ENCODE measurements at regions not wholly inside any gene's neighbourhood (a gene's known extent, or its start where the extent isn't known, plus 50 kb on each side); places are given as distances from the start of the nearest gene placed in this dataset.
"Not testable (repeated sequence)": the region's sequence is repeated elsewhere in the genome, so short reads cannot be mapped to it uniquely, and the experiment has no call there.

DNA sequence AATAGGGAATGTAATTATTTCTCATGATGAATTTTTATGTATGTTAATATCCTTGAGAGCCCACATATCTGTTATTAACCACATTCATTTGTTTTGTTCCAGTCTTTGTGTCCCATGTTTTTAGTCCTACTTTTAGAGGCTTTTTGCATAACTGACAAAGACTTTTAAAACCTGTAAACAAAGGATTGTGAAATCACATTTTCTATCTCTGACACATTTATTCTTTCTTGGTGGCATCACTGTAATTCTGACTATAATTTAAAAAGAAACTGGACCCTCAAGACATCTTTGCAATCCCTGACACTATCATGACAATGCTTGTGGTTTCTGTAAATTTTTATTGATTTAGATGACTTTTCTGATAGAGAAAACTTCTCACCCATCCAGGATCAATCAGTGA, 313.1 kb downstream of the SIPA1L2 start:
- DNase-seq, result no peak

DNA sequence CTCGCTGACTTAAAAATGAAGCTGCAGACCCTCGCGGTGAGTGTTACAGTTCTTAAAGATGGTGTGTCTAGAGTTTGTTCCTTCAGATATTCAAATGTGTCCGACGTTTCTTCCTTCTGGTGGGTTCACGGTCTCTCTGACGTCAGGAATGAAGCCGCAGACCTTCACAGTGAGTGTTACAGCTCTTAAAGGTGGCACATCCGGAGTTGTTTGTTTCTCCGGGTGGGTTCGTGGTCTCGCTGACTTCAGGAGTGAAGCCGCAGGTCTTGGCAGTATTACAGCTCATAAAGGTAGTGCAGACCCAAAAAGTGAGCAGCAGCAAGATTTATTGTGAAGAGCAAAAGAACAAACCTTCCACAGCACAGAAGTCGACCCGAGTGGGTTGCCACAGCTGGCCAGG, 316.1 kb downstream of the SIPA1L2 start:
- not testable (repeated sequence) for DNase-seq

DNA sequence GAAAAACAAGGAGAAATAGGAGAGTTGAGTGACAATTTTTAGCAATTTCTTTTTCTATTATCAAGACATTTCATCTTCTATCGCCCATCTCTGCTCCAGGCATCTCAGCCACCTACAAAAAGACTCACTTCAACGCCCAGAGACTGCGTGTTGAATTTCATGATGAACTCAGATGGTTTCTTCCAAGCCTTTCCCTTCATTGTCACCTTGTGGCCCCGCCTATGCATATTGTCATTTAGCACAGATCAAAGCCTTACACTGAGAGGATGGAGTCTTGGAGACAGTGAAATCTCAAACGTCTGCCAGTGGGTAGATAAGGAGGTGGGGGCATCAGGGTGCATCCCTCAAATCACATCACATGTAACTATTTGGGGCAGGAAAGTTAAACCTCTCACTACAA, 319.4 kb downstream of the SIPA1L2 start:
- DNase-seq, result no peak

DNA sequence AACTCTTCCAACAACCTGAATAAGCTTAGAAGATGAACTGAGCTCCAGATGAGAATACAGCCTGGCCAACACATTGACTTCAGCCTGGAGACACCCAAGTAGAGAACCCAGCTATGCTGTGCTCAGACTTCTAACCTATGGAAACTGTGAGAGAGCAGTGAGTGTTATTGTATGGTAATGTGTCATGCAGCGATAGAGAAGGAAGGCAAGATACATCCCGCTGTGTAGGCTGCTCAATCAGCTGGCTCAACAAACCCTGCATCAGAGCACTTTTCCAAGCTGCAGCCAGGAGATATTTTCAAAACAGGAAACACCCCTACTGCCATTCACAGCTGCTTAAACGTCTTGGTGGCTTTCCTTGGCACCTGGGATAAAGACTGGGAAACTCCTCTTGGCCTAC, 321.3 kb downstream of the SIPA1L2 start:
- no peak for DNase-seq

DNA sequence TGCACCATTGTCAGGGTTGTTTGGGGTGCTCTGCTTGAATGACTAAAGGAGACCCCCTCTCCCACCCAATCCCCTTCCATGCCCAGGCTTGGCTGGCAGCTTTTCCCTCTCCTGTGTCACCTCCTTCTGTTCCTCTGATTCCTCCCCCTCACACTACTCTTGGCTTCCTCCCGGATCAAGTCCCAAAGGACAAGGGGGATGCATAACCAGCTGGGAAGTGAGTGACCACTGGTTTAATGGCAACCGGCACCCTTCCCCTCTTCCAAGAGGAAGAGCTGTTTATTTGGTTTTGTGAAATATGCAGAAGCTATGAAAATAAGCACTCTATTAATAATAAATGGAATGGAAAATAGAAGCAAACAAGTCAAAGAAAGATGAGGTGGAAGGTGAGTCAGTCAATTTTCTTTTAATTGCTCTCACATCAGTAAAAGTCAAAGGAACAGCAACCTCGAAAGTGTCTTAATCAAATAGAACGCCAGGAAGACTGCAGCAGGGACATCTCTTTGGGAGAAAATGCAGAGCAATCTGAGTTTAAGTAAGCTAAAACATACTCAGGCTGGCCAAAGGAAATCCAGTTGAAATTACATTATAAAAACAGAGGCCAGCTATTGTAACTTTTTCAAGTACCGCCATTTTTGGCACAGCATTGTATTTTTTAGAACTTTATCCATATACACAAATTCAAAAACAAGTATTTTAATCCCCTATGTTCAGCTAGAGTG, 322.5 kb downstream of the SIPA1L2 start:
- DNase-seq, result peak; percentile 68

DNA sequence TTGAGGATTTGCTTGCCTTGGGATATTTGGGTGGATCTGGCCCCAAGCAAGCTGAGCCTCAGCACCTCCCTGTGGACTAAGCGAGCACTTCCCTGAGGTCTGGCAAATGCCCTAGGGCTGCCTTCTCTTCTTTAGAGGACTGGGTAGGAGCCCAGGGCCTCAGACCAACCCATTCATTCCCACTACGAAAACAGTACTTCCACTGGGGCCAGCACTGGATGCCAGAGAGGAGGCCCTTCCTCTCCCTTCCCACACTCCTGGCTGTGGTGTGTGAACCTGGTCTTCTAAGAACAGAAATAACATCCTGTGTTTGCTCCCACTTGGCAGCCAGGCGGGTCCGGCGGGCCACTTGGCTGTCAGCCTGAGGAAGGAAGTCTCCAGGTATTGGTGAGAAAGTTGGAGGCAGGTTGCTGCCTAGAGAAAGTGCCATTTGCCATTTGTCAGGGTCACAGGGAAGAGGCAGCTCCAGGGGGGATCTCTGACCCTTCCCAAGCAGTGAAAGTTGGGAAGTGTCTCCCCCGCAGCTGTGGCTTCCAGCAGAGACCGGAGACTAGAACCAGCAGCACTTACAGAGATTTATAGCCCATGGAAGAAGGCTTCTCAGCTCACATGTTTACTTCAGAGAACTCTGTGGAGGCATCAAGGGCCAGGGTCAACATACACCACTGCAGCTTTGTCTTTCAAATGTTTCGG, 323.5 kb downstream of the SIPA1L2 start:
- DNase-seq, result no peak

DNA sequence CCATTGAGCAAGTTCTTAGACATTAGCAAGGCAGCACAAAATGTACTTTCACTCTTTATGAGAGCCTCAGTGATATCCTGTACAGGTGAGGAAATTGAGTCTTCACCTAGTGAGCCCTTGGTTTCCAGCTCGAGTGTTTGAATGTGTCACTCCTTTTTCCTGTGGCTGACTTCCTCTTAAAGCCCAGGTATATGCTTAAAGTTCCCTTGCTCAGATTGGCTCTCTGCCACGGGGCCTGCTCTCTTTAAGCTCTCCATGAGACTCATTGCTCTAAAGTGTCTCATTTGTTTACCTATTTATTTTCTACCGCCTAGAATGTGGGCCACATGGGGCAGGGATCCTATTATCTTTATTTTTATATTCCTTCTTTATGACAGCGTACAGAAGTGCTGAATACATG, 324.9 kb downstream of the SIPA1L2 start:
- DNase-seq, result no peak

DNA sequence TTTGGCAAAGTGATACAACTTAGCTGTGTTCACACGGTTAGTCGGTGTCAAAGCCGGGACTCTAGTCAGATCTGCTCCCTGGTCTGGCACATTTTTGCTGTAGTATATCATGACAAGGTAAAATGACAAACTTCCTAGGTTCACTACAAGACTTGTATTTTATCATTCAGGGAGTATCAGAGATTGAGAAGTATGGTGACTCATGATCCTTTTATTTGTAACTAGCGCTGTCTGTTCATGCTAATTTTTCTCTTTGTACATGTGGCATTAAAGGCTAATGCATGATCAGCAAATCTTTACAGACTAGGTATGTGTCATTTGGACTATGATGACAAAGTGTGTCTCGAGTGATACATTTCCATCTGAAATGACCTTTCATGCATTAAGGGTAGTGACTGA, 326.7 kb downstream of the SIPA1L2 start:
- no peak for DNase-seq

DNA sequence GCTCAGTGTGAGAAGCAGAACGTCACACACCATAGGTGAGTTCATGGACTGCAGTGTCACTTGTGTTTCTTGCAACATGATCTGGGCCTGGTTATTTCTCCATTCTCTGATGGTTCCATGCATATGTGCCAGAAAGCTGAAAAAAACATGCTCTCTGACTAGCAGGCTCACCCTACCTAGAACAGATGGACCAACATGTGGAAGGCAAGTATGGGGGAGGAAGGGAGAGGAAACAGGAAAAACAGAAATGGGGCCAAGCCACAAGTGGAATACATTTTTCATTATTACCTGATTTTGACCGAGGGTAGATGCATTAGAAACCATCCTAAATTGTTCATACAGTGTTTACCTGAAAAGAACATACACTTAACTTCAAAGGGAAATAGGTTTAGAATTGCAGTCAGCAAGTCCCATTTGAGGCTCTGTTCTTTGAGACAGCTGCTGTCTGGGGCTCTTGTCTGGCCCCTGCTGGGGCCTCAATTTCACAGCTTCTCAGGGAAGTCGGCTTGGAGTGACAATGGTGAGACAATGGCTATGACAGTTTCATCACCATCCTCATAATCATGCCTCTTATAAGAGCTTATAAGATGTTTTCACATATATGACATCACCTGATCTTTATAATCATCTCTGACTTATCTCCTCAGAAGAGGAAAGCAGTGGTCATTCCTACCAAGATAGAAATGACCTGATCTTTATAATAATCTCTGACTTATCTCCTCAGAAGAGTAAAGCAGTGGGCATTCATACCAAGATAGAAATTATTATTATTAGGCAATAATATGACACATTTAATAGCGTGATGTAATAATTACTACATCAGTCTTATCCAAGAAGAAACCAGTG, 327.3 kb downstream of the SIPA1L2 start:
- DNase-seq, result no peak

DNA sequence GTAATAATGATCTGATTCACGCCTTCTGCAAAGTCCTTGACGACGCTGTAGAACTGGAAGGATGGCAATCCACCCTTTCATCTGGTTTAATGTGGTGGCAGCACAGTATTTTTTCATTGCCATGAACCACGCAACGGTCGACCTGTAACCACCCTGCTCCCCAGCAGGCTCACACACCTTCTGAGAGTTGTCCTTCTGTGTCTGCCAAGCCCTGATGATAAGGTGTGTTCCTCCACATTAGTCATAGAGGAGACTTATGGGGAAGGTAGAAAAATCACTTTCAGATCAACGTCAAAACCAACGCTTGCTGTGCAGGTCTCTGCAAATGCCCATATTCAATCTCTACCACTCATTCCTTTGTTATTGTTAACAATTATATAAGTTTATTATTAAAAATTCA, 328.7 kb downstream of the SIPA1L2 start:
- DNase-seq, result no peak

DNA sequence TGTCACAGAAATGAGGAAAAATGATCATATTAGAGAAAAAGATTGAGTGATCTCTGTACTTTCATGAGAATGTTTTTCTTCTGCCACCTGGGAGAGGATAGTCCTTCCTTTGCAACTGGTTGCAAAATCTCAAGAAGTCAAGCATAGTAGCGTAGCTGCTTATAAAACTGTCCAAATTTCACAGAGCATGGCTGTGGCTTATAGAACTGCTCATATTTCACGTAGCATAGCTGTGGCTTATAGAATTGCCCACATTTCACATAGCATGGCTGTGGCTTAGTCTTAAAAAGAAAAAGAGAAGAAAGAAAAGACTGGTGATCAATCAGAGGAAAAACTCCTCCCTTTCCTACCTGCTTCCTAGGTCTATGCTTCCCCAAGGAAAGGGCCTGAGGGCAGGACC, 329.5 kb downstream of the SIPA1L2 start:
- DNase-seq, result no peak

DNA sequence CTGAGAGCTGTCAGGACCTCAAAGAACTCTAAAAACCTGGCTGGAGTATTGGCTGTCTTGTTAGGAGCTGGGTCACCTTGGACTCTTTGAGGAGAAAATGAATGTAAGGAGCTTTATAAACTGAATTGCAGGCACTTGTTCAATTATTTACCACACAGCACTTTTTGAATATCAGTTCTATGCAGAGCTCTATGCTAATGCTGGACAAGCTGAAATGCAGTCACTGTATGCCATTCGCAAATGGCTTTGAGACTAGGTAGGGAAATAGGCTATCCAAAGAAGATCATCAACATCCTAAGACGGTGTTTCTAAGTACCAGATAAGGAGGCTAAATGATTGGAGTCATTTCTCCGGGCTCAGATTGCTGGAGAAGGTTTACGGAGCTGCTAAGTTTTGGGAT, 333.5 kb downstream of the SIPA1L2 start:
- DNase-seq, result no peak

DNA sequence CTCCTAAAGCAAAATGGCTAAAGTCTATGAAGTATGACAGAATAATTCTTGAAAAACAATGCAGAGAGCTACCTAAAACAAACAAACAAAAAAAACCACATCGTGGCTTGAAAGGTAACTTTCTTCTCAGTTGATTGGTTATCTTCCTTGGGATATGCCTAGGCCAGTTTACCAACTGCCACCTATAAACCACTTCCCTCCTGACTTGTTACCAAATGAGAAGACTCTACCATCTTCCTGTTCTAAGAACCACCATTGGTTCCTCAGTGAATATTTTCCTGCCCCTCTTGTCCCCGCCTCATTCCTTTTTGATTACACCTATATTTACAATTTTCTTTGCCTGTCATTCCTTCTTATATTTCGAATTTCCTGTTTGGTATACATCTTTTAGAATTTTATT, 336.6 kb downstream of the SIPA1L2 start:
- no peak for DNase-seq

DNA sequence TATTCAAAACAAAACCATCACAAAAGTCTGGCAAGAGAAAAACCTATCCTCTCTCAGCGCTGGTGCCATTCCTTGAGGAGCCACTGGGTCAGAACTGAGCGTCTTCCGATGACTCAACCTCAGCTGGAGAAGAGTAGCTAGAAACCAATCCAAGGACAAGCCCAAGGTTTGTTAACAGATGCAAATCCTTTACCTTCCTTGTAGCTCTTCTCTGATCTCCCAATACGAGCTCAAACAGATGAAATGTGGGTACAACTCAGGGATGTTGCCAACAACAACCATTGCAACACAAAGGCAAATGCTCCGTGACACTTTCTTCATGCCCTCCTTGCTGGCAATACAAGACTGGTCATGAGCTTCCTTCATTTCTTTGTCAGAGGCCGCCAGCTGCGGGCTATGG, 337.1 kb downstream of the SIPA1L2 start:
- DNase-seq, result no peak

DNA sequence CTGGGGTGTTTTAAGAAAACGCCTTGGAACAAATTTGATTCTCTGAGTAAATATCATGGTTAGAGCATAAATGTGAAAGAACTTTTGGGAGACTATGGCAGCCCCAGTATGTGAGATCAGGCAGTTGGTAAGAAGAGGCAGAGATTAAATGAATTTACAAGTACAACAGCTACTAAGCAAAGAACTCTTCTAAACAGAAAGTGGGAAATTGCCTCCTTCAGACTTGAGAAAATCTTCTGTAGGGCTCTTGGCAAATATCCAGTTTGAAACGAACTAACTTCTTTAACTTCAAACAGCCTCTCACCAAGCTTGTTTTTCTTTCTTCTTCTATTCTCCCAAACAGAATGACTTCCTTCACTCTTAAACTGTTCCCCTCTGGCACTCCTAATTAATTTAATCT, 337.7 kb downstream of the SIPA1L2 start:
- DNase-seq, result peak; percentile 44 to 54

DNA sequence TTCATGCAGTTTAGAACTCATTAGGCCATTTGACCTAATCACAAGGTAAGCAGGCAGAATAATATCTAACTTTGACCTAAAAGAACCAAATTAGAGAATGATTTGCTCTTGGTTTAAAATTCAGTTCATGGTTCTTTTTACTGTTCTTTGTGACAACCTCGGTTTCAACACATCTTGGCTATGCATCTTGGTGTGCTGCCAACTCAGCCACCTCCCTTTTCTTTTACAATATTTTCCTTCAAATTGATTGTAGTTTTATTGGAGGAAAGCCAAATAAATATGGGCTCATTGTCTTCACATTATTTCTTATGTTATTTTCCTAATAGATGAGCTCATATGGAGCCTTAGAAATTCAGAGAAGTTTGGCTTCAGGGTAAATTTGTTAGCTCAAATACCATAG, 338.3 kb downstream of the SIPA1L2 start:
- peak in 1 of 2 donors; percentile 40 for DNase-seq

DNA sequence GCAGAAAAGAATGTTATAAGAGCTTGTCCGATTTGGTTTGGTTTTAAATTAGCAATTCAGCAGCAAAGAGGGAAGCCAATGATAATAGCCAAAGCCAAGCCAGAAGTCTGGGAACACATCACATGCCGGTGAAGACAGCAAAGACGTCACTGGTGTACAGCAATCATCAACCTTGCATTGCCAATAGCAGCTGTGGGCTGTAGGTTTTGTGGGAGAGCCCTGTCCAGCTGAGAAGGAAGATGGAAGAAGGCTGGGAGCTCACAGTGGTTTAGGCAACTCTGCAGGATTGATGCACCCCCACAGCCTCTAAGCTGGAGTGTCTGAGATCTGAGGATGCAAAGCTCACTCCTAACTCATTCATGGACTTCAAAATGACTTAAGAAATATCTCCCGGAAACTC, 338.7 kb downstream of the SIPA1L2 start:
- no peak for DNase-seq

DNA sequence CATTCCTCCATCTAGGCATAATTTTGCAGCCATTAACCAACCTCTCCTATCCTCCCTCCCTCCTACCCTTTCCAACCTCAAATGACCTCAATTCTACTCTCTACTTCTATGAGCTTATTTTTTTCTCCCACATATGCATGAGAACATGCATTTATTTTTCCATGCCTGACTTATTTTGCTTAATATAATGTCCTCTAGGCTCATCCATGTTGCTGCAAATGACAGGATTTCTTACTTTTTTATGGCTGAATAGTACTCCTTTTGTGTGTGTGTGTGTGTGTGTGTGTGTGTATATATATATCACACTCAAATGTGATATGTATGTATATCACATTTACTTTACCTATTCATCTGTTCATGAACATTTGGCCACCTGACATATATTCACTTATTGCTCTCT, 339.4 kb downstream of the SIPA1L2 start:
- DNase-seq, result no peak

DNA sequence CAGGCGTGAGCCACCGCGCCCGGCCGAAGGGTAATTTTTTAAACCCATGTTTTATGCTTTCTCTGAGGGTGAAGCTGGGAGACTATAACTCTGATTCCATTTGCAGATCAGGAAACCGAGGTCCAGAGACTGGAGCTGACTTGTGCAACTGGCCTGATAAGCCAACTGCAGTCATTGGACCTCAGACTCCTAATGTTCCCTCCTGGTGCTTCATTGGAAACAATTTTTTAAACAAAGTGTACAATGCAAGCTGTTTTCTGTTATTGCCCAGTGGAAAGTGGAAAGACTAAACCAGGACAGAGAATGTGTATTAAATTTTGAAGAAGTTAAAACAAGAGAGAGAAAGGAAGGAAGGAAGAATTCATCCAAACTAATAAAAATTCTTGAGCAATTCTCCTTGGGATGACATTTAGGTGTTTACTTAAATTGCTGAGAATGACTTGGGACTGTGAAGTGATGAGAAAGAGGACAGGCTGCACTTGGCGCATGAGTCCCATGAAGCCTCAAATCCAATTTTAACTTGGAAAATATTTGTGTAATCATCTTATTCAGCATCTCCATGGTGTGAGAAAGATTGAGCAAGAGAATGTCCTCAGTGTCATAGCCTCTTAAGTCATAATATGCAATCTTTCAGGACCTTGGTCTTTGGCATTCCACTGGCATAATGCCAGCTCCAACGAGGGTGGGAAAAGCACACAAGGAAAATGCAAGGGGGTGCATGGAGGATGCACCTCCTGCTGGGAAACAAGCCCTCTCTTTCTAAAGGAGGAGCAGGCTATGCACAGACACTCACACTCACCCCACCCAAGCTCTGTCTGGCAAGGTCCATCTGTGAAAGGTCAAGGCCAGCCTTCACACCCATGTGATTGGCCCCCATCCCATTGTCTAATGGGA, 342.0 kb downstream of the SIPA1L2 start:
- no peak for DNase-seq

DNA sequence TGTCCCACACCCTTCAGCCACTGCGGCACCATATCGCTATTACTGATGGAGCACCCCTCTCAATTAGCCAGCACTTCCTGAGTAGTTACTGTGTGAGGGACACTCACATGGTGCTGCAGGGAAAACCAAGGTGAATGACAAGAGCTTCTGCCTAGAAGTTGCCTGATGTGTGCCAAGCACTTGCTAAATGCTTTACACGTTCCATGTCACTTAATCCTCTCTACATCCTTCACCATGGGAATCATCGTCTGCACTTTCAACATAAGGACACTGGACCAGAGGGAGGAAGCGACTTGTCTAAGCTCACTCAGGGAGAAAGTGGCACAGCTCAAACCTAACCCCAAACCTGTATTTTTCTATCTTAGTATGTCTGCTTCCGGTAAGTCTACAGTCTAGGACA, 344.8 kb downstream of the SIPA1L2 start:
- no peak for DNase-seq

DNA sequence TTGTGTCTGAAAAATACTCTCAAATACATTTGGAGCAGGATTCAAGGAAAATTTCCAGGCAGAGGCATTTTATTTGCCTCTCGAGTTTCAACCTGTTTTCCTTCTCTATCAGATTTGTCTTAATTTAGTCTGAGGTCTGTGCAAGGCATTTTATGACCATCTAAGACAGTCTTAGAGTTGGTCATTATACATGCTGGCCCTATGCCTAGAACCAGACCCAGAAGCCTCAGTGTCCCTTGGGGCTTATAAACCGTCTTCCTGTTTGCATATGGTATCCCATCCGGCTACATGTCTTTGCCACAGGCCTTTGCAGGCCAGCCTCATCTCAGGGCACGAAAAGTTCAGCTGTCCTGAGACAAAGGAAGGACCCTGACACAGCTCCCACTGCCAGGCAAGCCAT, 346.1 kb downstream of the SIPA1L2 start:
- DNase-seq, result no peak

DNA sequence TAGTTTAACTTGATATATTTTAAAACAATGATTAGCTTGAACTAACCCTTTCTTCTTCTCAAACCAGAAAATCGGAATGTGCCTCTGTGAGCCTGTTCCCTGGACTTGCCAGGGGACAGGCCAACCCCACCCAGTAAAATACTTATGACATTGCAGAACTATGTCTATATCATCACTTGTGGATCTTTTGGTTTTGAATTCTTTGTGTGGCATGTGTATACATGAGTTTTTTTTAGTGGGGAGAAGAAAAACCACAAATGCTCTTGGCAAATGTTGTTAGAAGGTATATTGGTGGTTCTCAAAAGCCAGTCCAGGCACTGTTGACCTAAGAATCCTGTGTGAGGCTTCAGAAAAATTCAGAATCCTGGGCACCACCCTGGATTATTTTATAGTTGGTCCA, 347.4 kb downstream of the SIPA1L2 start:
- DNase-seq, result no peak
